Fibroblast of skin of back (primary cell): ENCODE measurements at regions not wholly inside any gene's neighbourhood (a gene's known extent, or its start where the extent isn't known, plus 50 kb on each side); places are given as distances from the start of the nearest gene placed in this dataset.
"Not testable (repeated sequence)": the region's sequence is repeated elsewhere in the genome, so short reads cannot be mapped to it uniquely, and the experiment has no call there.

Experiments
- DNase-seq: peaks from one replicate; pipeline ENCODE4 v3.0.0-alpha.2; 2013

- DNase-seq: no peak
Observed at GRCh38 chr7:113030489-113030888, 56.1 kb downstream of the GPR85 start.

GRCh38 chr7:113026941-113027340 is 59.7 kb downstream of the GPR85 start:
- peak; percentile 0 for DNase-seq

- DNase-seq: not testable (repeated sequence)
Observed at GRCh38 chr7:113017144-113017857, 69.3 kb downstream of the GPR85 start.

GRCh38 chr7:113015034-113015645 is 71.5 kb downstream of the GPR85 start:
- peak; percentile 40 for DNase-seq

GRCh38 chr7:113013761-113014449 is 72.7 kb downstream of the GPR85 start:
- peak; percentile 21 for DNase-seq

- DNase-seq: not testable (repeated sequence)
Observed at GRCh38 chr7:113012862-113013261, 73.8 kb downstream of the GPR85 start.

GRCh38 chr7:113010377-113010776 is 76.2 kb downstream of the GPR85 start:
- DNase-seq: no peak

- no peak for DNase-seq
Observed at GRCh38 chr7:113008755-113009154, 77.9 kb downstream of the GPR85 start.

GRCh38 chr7:113004726-113005454 is 81.7 kb downstream of the GPR85 start:
- no peak for DNase-seq

- no peak for DNase-seq
Observed at GRCh38 chr7:113000316-113001020, 86.2 kb downstream of the GPR85 start.

- DNase-seq: no peak
Observed at GRCh38 chr7:112997831-112998230, 88.8 kb downstream of the GPR85 start.

GRCh38 chr7:112996331-112996871 is 90.2 kb downstream of the GPR85 start:
- peak; percentile 13 for DNase-seq

- peak; percentile 91 for DNase-seq
Observed at GRCh38 chr7:112995059-112995824, 91.4 kb downstream of the GPR85 start.

GRCh38 chr7:112994656-112995055 is 92.0 kb downstream of the GPR85 start:
- peak; percentile 72 for DNase-seq

- peak; percentile 39 for DNase-seq
Observed at GRCh38 chr7:112990624-112991023, 96.0 kb downstream of the GPR85 start.

- peak; percentile 29 for DNase-seq
Observed at GRCh38 chr7:112989531-112989930, 97.1 kb downstream of the GPR85 start.

- DNase-seq: peak; percentile 49
Observed at GRCh38 chr7:112987171-112987570, 99.5 kb downstream of the GPR85 start.

GRCh38 chr7:112986256-112987031 is 100.2 kb downstream of the GPR85 start:
- peak; percentile 84 for DNase-seq

- DNase-seq: peak; percentile 84
Observed at GRCh38 chr7:112985377-112985987, 101.1 kb downstream of the GPR85 start.
